T-helper 17 cell (primary cell): ENCODE measurements at regions not wholly inside any gene's neighbourhood (a gene's known extent, or its start where the extent isn't known, plus 50 kb on each side); places are given as distances from the start of the nearest gene placed in this dataset.
"Not testable (repeated sequence)": the region's sequence is repeated elsewhere in the genome, so short reads cannot be mapped to it uniquely, and the experiment has no call there.

Experiments
- ATAC-seq: fragments of 150-1000 bp; cut with Tn5 transposase; 2 replicates; pipeline ENCODE4 v1.10.0; 2021; ENCODE audit warnings: mild to moderate bottlenecking, moderate library complexity
- DNase-seq, 3 donors: peaks; one replicate each; pipeline versions ENCODE4 v3.0.0 to v3.0.0-alpha.2; 2020 to 2021
- H3K9me3 ChIP-seq: one replicate; pipeline ENCODE4 v1.7.0; 2013; ENCODE audit warnings: low read length, mild to moderate bottlenecking; ENCODE audit not compliant: control insufficient read depth, poor library complexity, severe bottlenecking
- H3K27ac Mint-ChIP-seq: one replicate; pipeline ENCODE4 v1.8.0; 2022; ENCODE audit warnings: mild to moderate bottlenecking, moderate library complexity, mixed read lengths
- H3K27me3 Mint-ChIP-seq: one replicate; pipeline ENCODE4 v1.8.0; 2022; ENCODE audit warnings: mixed read lengths
- H3K36me3 Mint-ChIP-seq: one replicate; pipeline ENCODE4 v1.8.0; 2022; ENCODE audit warnings: low read depth, mixed read lengths
- H3K4me1 Mint-ChIP-seq: one replicate; pipeline ENCODE4 v1.8.0; 2022; ENCODE audit warnings: mild to moderate bottlenecking, mixed read lengths
- H3K4me3 Mint-ChIP-seq: one replicate; pipeline ENCODE4 v1.8.0; 2022; ENCODE audit warnings: mild to moderate bottlenecking, moderate library complexity, mixed read lengths

GRCh38 chr2:133624551-133624950 lies 56.3 kb upstream of the NCKAP5 start:
- Mint-ChIP-seq H3K27me3 (no peaks in the 10 kb centered on the region), H3K36me3 (no peaks in the 10 kb centered on the region), H3K4me3 (no peak overlapping the region)

GRCh38 chr2:133627741-133628140 lies 59.5 kb upstream of the NCKAP5 start:
- no peak for ATAC-seq

More at GRCh38 chr2:133624551-133624950, 56.3 kb upstream of the NCKAP5 start:
- no peaks in the 10 kb centered on the region for H3K9me3 ChIP-seq
- no peak for ATAC-seq
- H3K4me1 Mint-ChIP-seq = no peaks in the 10 kb centered on the region
- no peak for DNase-seq
- H3K27ac Mint-ChIP-seq = no peak overlapping the region

GRCh38 chr2:133633309-133633708 lies 65.0 kb upstream of the NCKAP5 start:
- H3K4me1 Mint-ChIP-seq = no peaks in the 10 kb centered on the region
- H3K27me3 Mint-ChIP-seq = no peaks in the 10 kb centered on the region
- no peaks in the 10 kb centered on the region for H3K36me3 Mint-ChIP-seq
- no peaks in the 10 kb centered on the region for H3K9me3 ChIP-seq
- ATAC-seq = no peak
- H3K27ac Mint-ChIP-seq = no peak overlapping the region
- DNase-seq = no peak
- H3K4me3 Mint-ChIP-seq = no peak overlapping the region

More at GRCh38 chr2:133627741-133628140, 59.5 kb upstream of the NCKAP5 start:
- Mint-ChIP-seq H3K36me3 (no peaks in the 10 kb centered on the region), H3K4me3 (no peak overlapping the region), H3K27me3 (no peaks in the 10 kb centered on the region), H3K4me1 (no peaks in the 10 kb centered on the region), H3K27ac (no peak overlapping the region)
- H3K9me3 ChIP-seq = no peaks in the 10 kb centered on the region
- no peak for DNase-seq

GRCh38 chr2:133633881-133634409 lies 65.7 kb upstream of the NCKAP5 start:
- no peak for DNase-seq
- Mint-ChIP-seq H3K36me3 (no peaks in the 10 kb centered on the region), H3K4me1 (no peaks in the 10 kb centered on the region), H3K27ac (no peak overlapping the region), H3K27me3 (no peaks in the 10 kb centered on the region), H3K4me3 (no peak overlapping the region)
- no peaks in the 10 kb centered on the region for H3K9me3 ChIP-seq
- no peak for ATAC-seq

- H3K27ac Mint-ChIP-seq = no peak overlapping the region
- peaks cover 2% of the 10 kb centered on the region for H3K36me3 Mint-ChIP-seq
- H3K9me3 ChIP-seq = no peaks in the 10 kb centered on the region
- H3K4me1 Mint-ChIP-seq = no peaks in the 10 kb centered on the region
- H3K4me3 Mint-ChIP-seq = no peak overlapping the region
- H3K27me3 Mint-ChIP-seq = no peaks in the 10 kb centered on the region
- DNase-seq (no peak), ATAC-seq (no peak)
Measured at GRCh38 chr2:133635131-133635530, 66.9 kb upstream of the NCKAP5 start.

GRCh38 chr2:133636287-133636686 lies 68.0 kb upstream of the NCKAP5 start:
- no peak for DNase-seq
- H3K9me3 ChIP-seq = no peaks in the 10 kb centered on the region
- no peak for ATAC-seq
- no peak overlapping the region for H3K4me3 Mint-ChIP-seq
- no peaks in the 10 kb centered on the region for H3K4me1 Mint-ChIP-seq
- no peaks in the 10 kb centered on the region for H3K27me3 Mint-ChIP-seq
- no peak overlapping the region for H3K27ac Mint-ChIP-seq
- H3K36me3 Mint-ChIP-seq = peaks cover 2% of the 10 kb centered on the region

GRCh38 chr2:133640103-133640502 lies 71.8 kb upstream of the NCKAP5 start:
- no peak overlapping the region for H3K4me3 Mint-ChIP-seq
- peaks cover 2% of the 10 kb centered on the region for H3K36me3 Mint-ChIP-seq
- no peak overlapping the region for H3K27ac Mint-ChIP-seq
- ATAC-seq (no peak), DNase-seq (no peak)
- H3K9me3 ChIP-seq = no peaks in the 10 kb centered on the region
- H3K4me1 Mint-ChIP-seq = no peaks in the 10 kb centered on the region
- no peaks in the 10 kb centered on the region for H3K27me3 Mint-ChIP-seq

GRCh38 chr2:133641497-133641896 lies 73.2 kb upstream of the NCKAP5 start:
- Mint-ChIP-seq H3K27me3 (no peaks in the 10 kb centered on the region), H3K36me3 (peaks cover 2% of the 10 kb centered on the region), H3K4me3 (no peak overlapping the region), H3K27ac (no peak overlapping the region), H3K4me1 (no peaks in the 10 kb centered on the region)
- ATAC-seq = no peak
- no peak for DNase-seq
- no peaks in the 10 kb centered on the region for H3K9me3 ChIP-seq

- ATAC-seq = no peak
- DNase-seq = no peak
- no peaks in the 10 kb centered on the region for H3K27me3 Mint-ChIP-seq
- peaks cover 2% of the 10 kb centered on the region for H3K36me3 Mint-ChIP-seq
- no peaks in the 10 kb centered on the region for H3K4me1 Mint-ChIP-seq
- H3K27ac Mint-ChIP-seq = no peak overlapping the region
- H3K9me3 ChIP-seq = no peaks in the 10 kb centered on the region
- no peak overlapping the region for H3K4me3 Mint-ChIP-seq
Measured at GRCh38 chr2:133641942-133642725, 73.9 kb upstream of the NCKAP5 start.

- DNase-seq (no peak), ATAC-seq (no peak)
- Mint-ChIP-seq H3K4me1 (no peaks in the 10 kb centered on the region), H3K27me3 (no peaks in the 10 kb centered on the region), H3K27ac (no peak overlapping the region), H3K4me3 (no peak overlapping the region), H3K36me3 (peaks cover 2% of the 10 kb centered on the region)
- no peaks in the 10 kb centered on the region for H3K9me3 ChIP-seq
Measured at GRCh38 chr2:133642791-133643191, 74.5 kb upstream of the NCKAP5 start.

GRCh38 chr2:133643863-133644262 lies 75.6 kb upstream of the NCKAP5 start:
- H3K9me3 ChIP-seq = no peaks in the 10 kb centered on the region
- Mint-ChIP-seq H3K27ac (no peak overlapping the region), H3K36me3 (peaks cover 2% of the 10 kb centered on the region), H3K27me3 (no peaks in the 10 kb centered on the region), H3K4me3 (no peak overlapping the region), H3K4me1 (no peaks in the 10 kb centered on the region)
- ATAC-seq = no peak
- DNase-seq = no peak

- ATAC-seq = no peak
- no peaks in the 10 kb centered on the region for H3K4me1 Mint-ChIP-seq
- no peaks in the 10 kb centered on the region for H3K27me3 Mint-ChIP-seq
- no peaks in the 10 kb centered on the region for H3K36me3 Mint-ChIP-seq
- no peaks in the 10 kb centered on the region for H3K9me3 ChIP-seq
- no peak overlapping the region for H3K27ac Mint-ChIP-seq
- no peak for DNase-seq
- H3K4me3 Mint-ChIP-seq = no peak overlapping the region
Measured at GRCh38 chr2:133644846-133645245, 76.6 kb upstream of the NCKAP5 start.

GRCh38 chr2:133647386-133647785 lies 79.1 kb upstream of the NCKAP5 start:
- not testable (repeated sequence) for H3K4me1 Mint-ChIP-seq, H3K27me3 Mint-ChIP-seq, H3K4me3 Mint-ChIP-seq, DNase-seq, ATAC-seq, H3K9me3 ChIP-seq, H3K27ac Mint-ChIP-seq, H3K36me3 Mint-ChIP-seq

GRCh38 chr2:133651861-133652260 lies 83.6 kb upstream of the NCKAP5 start:
- no peaks in the 10 kb centered on the region for H3K9me3 ChIP-seq
- Mint-ChIP-seq H3K4me1 (no peaks in the 10 kb centered on the region), H3K36me3 (no peaks in the 10 kb centered on the region), H3K4me3 (no peak overlapping the region), H3K27ac (no peak overlapping the region), H3K27me3 (no peaks in the 10 kb centered on the region)
- ATAC-seq = no peak
- DNase-seq = no peak
